ENCODE measurements at regions not wholly inside any gene's neighbourhood (a gene's known extent, or its start where the extent isn't known, plus 50 kb on each side); places are given as distances from the start of the nearest gene placed in this dataset.

- Histone ChIP-seq H3K27me3 (ENCODE audit: insufficient read depth, low read depth, low read length) (no peaks in the 10 kb centered on the region), H3K9me3 (ENCODE audit: low read length) (peaks cover 11% of the 10 kb centered on the region), H3K9me2 (ENCODE audit: insufficient read depth, low read length) (no peaks in the 10 kb centered on the region), H3F3A (ENCODE audit: insufficient read depth, low read length, poor library complexity, severe bottlenecking) (no peaks in the 10 kb centered on the region), H3K79me2 (replicated peaks; ENCODE audit: insufficient read depth, low read length) (no peaks in the 10 kb centered on the region), H3K4me2 (ENCODE audit: low read length) (no peak overlapping the region), H2AFZ (ENCODE audit: low read depth, low read length) (no peak overlapping the region), H3K36me3 (ENCODE audit: insufficient read depth, low read length) (no peaks in the 10 kb centered on the region), H3K4me3 (ENCODE audit: low read length) (no peak overlapping the region), H3K9ac (ENCODE audit: low read length) (no peak overlapping the region), H3K27ac (ENCODE audit: low read length) (no peak overlapping the region), H4K20me1 (ENCODE audit: insufficient read depth) (no peaks in the 10 kb centered on the region)
- TF ChIP-seq TAF1 (IDR thresholded peaks at IDR 0.05; ENCODE audit: low read depth) (no peak), POLR2AphosphoS5 (IDR thresholded peaks at IDR 0.05) (no peak)
Measured at GRCh38 chr13:111575719-111576118, 255.3 kb downstream of the TEX29 start.

GRCh38 chr13:111577208-111577828 lies 256.9 kb downstream of the TEX29 start:
- Histone ChIP-seq H3K9me2 (ENCODE audit: insufficient read depth, low read length) (no peaks in the 10 kb centered on the region), H3K27me3 (ENCODE audit: insufficient read depth, low read depth, low read length) (no peaks in the 10 kb centered on the region), H4K20me1 (ENCODE audit: insufficient read depth) (no peaks in the 10 kb centered on the region), H3F3A (ENCODE audit: insufficient read depth, low read length, poor library complexity, severe bottlenecking) (no peaks in the 10 kb centered on the region), H3K79me2 (replicated peaks; ENCODE audit: insufficient read depth, low read length) (no peaks in the 10 kb centered on the region), H3K9ac (ENCODE audit: low read length) (no peak overlapping the region), H3K36me3 (ENCODE audit: insufficient read depth, low read length) (no peaks in the 10 kb centered on the region), H3K4me2 (ENCODE audit: low read length) (no peak overlapping the region), H3K27ac (ENCODE audit: low read length) (no peak overlapping the region), H3K9me3 (ENCODE audit: low read length) (peaks cover 11% of the 10 kb centered on the region), H3K4me3 (ENCODE audit: low read length) (no peak overlapping the region), H2AFZ (ENCODE audit: low read depth, low read length) (no peak overlapping the region)
- TF ChIP-seq POLR2AphosphoS5 (IDR thresholded peaks at IDR 0.05) (no peak), RAD21 (conservative IDR thresholded peaks at IDR 0.05) (no peak), EZH2 (IDR thresholded peaks at IDR 0.05; ENCODE audit: borderline replicate concordance, insufficient read depth, low read length, poor library complexity, severe bottlenecking) (no peak), TAF1 (IDR thresholded peaks at IDR 0.05; ENCODE audit: low read depth) (no peak), MXI1 (conservative IDR thresholded peaks at IDR 0.05; ENCODE audit: poor library complexity, severe bottlenecking) (no peak), EP300 (conservative IDR thresholded peaks at IDR 0.05; ENCODE audit: poor library complexity, severe bottlenecking) (no peak), REST (IDR thresholded peaks at IDR 0.05; ENCODE audit: borderline replicate concordance) (no peak), SMC3 (conservative IDR thresholded peaks at IDR 0.05; ENCODE audit: poor library complexity) (no peak)
- TF ChIP-seq, protein P1, sequence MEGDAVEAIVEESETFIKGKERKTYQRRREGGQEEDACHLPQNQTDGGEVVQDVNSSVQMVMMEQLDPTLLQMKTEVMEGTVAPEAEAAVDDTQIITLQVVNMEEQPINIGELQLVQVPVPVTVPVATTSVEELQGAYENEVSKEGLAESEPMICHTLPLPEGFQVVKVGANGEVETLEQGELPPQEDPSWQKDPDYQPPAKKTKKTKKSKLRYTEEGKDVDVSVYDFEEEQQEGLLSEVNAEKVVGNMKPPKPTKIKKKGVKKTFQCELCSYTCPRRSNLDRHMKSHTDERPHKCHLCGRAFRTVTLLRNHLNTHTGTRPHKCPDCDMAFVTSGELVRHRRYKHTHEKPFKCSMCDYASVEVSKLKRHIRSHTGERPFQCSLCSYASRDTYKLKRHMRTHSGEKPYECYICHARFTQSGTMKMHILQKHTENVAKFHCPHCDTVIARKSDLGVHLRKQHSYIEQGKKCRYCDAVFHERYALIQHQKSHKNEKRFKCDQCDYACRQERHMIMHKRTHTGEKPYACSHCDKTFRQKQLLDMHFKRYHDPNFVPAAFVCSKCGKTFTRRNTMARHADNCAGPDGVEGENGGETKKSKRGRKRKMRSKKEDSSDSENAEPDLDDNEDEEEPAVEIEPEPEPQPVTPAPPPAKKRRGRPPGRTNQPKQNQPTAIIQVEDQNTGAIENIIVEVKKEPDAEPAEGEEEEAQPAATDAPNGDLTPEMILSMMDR (IDR thresholded peaks at IDR 0.05; ENCODE audit: poor library complexity, severe bottlenecking): no peak
